GM18909 (cell line): ENCODE measurements at regions not wholly inside any gene's neighbourhood (a gene's known extent, or its start where the extent isn't known, plus 50 kb on each side); places are given as distances from the start of the nearest gene placed in this dataset.
"Not testable (repeated sequence)": the region's sequence is repeated elsewhere in the genome, so short reads cannot be mapped to it uniquely, and the experiment has no call there.

Source experiments
- ATAC-seq: cut with Tn5 transposase; IDR thresholded peaks from one replicate; pipeline ENCODE4 v1.9.1; 2021; ENCODE audit warnings: mild to moderate bottlenecking; ENCODE audit not compliant: unreplicated experiment, poor library complexity

- no peak for ATAC-seq
Measured at GRCh38 chr14:54010981-54011380, 54.4 kb upstream of the BMP4 start.

- no peak for ATAC-seq
Measured at GRCh38 chr14:54023027-54023426, 66.4 kb upstream of the BMP4 start.

- no peak for ATAC-seq
Measured at GRCh38 chr14:54025661-54026060, 69.0 kb upstream of the BMP4 start.

GRCh38 chr14:54026671-54027070 is 70.0 kb upstream of the BMP4 start:
- ATAC-seq = no peak

- not testable (repeated sequence) for ATAC-seq
Measured at GRCh38 chr14:54030996-54031395, 74.4 kb upstream of the BMP4 start.

- ATAC-seq = not testable (repeated sequence)
Measured at GRCh38 chr14:54033285-54033684, 76.7 kb upstream of the BMP4 start.

- no peak for ATAC-seq
Measured at GRCh38 chr14:54038724-54039123, 82.1 kb upstream of the BMP4 start.

- ATAC-seq = no peak
Measured at GRCh38 chr14:54039311-54039710, 82.7 kb upstream of the BMP4 start.

GRCh38 chr14:54040846-54041245 is 84.2 kb upstream of the BMP4 start:
- no peak for ATAC-seq

- ATAC-seq = no peak
Measured at GRCh38 chr14:54046250-54046649, 89.6 kb upstream of the BMP4 start.

- no peak for ATAC-seq
Measured at GRCh38 chr14:54047645-54048308, 91.2 kb upstream of the BMP4 start.

- ATAC-seq = no peak
Measured at GRCh38 chr14:54048311-54048710, 91.7 kb upstream of the BMP4 start.

GRCh38 chr14:54048736-54049135 is 92.1 kb upstream of the BMP4 start:
- ATAC-seq = no peak

GRCh38 chr14:54050759-54051158 is 94.1 kb upstream of the BMP4 start:
- no peak for ATAC-seq

- ATAC-seq = no peak
Measured at GRCh38 chr14:54052696-54053385, 96.2 kb upstream of the BMP4 start.

GRCh38 chr14:54053386-54053745 is 96.7 kb upstream of the BMP4 start:
- no peak for ATAC-seq

GRCh38 chr14:54058505-54058904 is 101.9 kb upstream of the BMP4 start:
- no peak for ATAC-seq

- ATAC-seq = no peak
Measured at GRCh38 chr14:54083549-54084239, 127.1 kb upstream of the BMP4 start.

GRCh38 chr14:54085232-54085761 is 128.7 kb upstream of the BMP4 start:
- ATAC-seq = no peak

GRCh38 chr14:54085841-54086240 is 129.2 kb upstream of the BMP4 start:
- no peak for ATAC-seq

- ATAC-seq = no peak
Measured at GRCh38 chr14:54086767-54087166, 130.1 kb upstream of the BMP4 start.
